ENCODE measurements at regions not wholly inside any gene's neighbourhood (a gene's known extent, or its start where the extent isn't known, plus 50 kb on each side); places are given as distances from the start of the nearest gene placed in this dataset.

DNA sequence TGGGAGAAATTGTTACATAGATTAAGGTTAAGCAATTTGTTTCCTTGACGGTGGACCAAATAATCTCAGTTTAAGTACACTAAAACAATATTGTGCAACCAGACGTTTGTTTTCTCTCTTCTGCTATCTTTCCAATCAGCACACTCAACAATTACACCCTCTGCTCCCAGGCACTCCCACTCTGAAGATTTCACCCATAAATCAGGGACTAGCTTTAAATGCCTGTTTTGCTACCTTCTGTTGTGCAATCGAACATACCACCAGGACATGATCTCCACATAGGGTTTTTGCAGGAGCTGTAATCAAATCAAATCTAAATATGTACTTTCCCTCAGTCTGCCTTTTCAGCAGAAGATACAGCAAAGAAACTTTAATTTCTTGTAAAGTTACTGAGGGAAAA, 405.8 kb upstream of the TLE4 start:
- TF ChIP-seq, protein P1, sequence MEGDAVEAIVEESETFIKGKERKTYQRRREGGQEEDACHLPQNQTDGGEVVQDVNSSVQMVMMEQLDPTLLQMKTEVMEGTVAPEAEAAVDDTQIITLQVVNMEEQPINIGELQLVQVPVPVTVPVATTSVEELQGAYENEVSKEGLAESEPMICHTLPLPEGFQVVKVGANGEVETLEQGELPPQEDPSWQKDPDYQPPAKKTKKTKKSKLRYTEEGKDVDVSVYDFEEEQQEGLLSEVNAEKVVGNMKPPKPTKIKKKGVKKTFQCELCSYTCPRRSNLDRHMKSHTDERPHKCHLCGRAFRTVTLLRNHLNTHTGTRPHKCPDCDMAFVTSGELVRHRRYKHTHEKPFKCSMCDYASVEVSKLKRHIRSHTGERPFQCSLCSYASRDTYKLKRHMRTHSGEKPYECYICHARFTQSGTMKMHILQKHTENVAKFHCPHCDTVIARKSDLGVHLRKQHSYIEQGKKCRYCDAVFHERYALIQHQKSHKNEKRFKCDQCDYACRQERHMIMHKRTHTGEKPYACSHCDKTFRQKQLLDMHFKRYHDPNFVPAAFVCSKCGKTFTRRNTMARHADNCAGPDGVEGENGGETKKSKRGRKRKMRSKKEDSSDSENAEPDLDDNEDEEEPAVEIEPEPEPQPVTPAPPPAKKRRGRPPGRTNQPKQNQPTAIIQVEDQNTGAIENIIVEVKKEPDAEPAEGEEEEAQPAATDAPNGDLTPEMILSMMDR (IDR thresholded peaks at IDR 0.05; ENCODE audit: low read depth, low read length): no peak
- TF ChIP-seq EZH2phosphoT487 (IDR thresholded peaks at IDR 0.05; ENCODE audit: low read depth): no peak
